ENCODE measurements at regions not wholly inside any gene's neighbourhood (a gene's known extent, or its start where the extent isn't known, plus 50 kb on each side); places are given as distances from the start of the nearest gene placed in this dataset.

- POLR2A ChIA-PET, result no interaction called here
- no peaks in the 10 kb centered on the region for H3K27me3 Mint-ChIP-seq
- no peak overlapping the region for H3K4me3 ChIP-seq (ENCODE audit: low read length)
- no peaks in the 10 kb centered on the region for H3K9me3 Mint-ChIP-seq
- DNase-seq (no peak), ATAC-seq (ENCODE audit: poor library complexity) (no peak)
- H3K36me3 Mint-ChIP-seq (ENCODE audit: low read depth), result no peaks in the 10 kb centered on the region
- H3K36me3 ChIP-seq (ENCODE audit: insufficient read depth, low read length), result no peaks in the 10 kb centered on the region
- H3K4me1 ChIP-seq (ENCODE audit: insufficient read depth, low read length), result no peaks in the 10 kb centered on the region
- CTCF ChIA-PET, result no interaction called here
- H3K27me3 ChIP-seq (ENCODE audit: control insufficient read depth in 1 of 2, insufficient read depth in 2 of 2, low read length in 2 of 2), result no peaks in the 10 kb centered on the region
- H3K4me3 Mint-ChIP-seq, result no peak overlapping the region
- H3K27ac ChIP-seq (ENCODE audit: low read depth in 1 of 2, low read length in 2 of 2), result no peak overlapping the region
- H3K27ac Mint-ChIP-seq, result no peak overlapping the region
- no peaks in the 10 kb centered on the region for H3K9me3 ChIP-seq (ENCODE audit: control insufficient read depth in 1 of 2, insufficient read depth in 1 of 2, low read length in 2 of 2)
- intact Hi-C loops (cut with DNase I, micrococcal nuclease), result no loop called here
- TF ChIP-seq CTCF (IDR thresholded peaks at IDR 0.05), result no peak
- no peaks in the 10 kb centered on the region for H3K4me1 Mint-ChIP-seq (ENCODE audit: low read depth)
These were observed 121.3 kb upstream of the HABP2 start for GRCh38 chr10:113431398-113432160.

GRCh38 chr10:113433711-113434110 lies 119.1 kb upstream of the HABP2 start:
- ChIA-PET POLR2A (no interaction called here), CTCF (no interaction called here)
- Histone ChIP-seq H3K4me3 (ENCODE audit: low read length) (no peak overlapping the region), H3K27me3 (ENCODE audit: control insufficient read depth in 1 of 2, insufficient read depth in 2 of 2, low read length in 2 of 2) (no peaks in the 10 kb centered on the region), H3K9me3 (ENCODE audit: control insufficient read depth in 1 of 2, insufficient read depth in 1 of 2, low read length in 2 of 2) (no peaks in the 10 kb centered on the region), H3K27ac (ENCODE audit: low read depth in 1 of 2, low read length in 2 of 2) (no peak overlapping the region), H3K36me3 (ENCODE audit: insufficient read depth, low read length) (no peaks in the 10 kb centered on the region), H3K4me1 (ENCODE audit: insufficient read depth, low read length) (no peaks in the 10 kb centered on the region)
- no peak overlapping the region for H3K4me3 Mint-ChIP-seq
- no peaks in the 10 kb centered on the region for H3K4me1 Mint-ChIP-seq (ENCODE audit: low read depth)
- intact Hi-C loops (cut with DNase I, micrococcal nuclease), result no loop called here
- H3K36me3 Mint-ChIP-seq (ENCODE audit: low read depth), result no peaks in the 10 kb centered on the region
- TF ChIP-seq CTCF (IDR thresholded peaks at IDR 0.05), result no peak
- no peak for ATAC-seq (ENCODE audit: poor library complexity)
- H3K27ac Mint-ChIP-seq, result no peak overlapping the region
- no peak for DNase-seq
- H3K9me3 Mint-ChIP-seq, result no peaks in the 10 kb centered on the region
- no peaks in the 10 kb centered on the region for H3K27me3 Mint-ChIP-seq

- H3K36me3 ChIP-seq (ENCODE audit: insufficient read depth, low read length), result no peaks in the 10 kb centered on the region
- H3K4me1 Mint-ChIP-seq (ENCODE audit: low read depth), result no peaks in the 10 kb centered on the region
- H3K27ac ChIP-seq (ENCODE audit: low read depth in 1 of 2, low read length in 2 of 2), result no peak overlapping the region
- ChIA-PET POLR2A (no interaction called here), CTCF (no interaction called here)
- ATAC-seq (ENCODE audit: poor library complexity) (no peak), DNase-seq (no peak)
- H3K36me3 Mint-ChIP-seq (ENCODE audit: low read depth), result no peaks in the 10 kb centered on the region
- H3K4me3 Mint-ChIP-seq, result no peak overlapping the region
- no peaks in the 10 kb centered on the region for H3K27me3 Mint-ChIP-seq
- no peak overlapping the region for H3K4me3 ChIP-seq (ENCODE audit: low read length)
- H3K27me3 ChIP-seq (ENCODE audit: control insufficient read depth in 1 of 2, insufficient read depth in 2 of 2, low read length in 2 of 2), result no peaks in the 10 kb centered on the region
- no peaks in the 10 kb centered on the region for H3K9me3 ChIP-seq (ENCODE audit: control insufficient read depth in 1 of 2, insufficient read depth in 1 of 2, low read length in 2 of 2)
- H3K4me1 ChIP-seq (ENCODE audit: insufficient read depth, low read length), result no peaks in the 10 kb centered on the region
- no peak overlapping the region for H3K27ac Mint-ChIP-seq
- no peaks in the 10 kb centered on the region for H3K9me3 Mint-ChIP-seq
- intact Hi-C loops (cut with DNase I, micrococcal nuclease), result no loop called here
- no peak for TF ChIP-seq CTCF (IDR thresholded peaks at IDR 0.05)
These were observed 118.5 kb upstream of the HABP2 start for GRCh38 chr10:113434315-113434714.

Measured in CD4-positive, alpha-beta T cell (primary cell).